ENCODE measurements at regions not wholly inside any gene's neighbourhood (a gene's known extent, or its start where the extent isn't known, plus 50 kb on each side); places are given as distances from the start of the nearest gene placed in this dataset.

DNA sequence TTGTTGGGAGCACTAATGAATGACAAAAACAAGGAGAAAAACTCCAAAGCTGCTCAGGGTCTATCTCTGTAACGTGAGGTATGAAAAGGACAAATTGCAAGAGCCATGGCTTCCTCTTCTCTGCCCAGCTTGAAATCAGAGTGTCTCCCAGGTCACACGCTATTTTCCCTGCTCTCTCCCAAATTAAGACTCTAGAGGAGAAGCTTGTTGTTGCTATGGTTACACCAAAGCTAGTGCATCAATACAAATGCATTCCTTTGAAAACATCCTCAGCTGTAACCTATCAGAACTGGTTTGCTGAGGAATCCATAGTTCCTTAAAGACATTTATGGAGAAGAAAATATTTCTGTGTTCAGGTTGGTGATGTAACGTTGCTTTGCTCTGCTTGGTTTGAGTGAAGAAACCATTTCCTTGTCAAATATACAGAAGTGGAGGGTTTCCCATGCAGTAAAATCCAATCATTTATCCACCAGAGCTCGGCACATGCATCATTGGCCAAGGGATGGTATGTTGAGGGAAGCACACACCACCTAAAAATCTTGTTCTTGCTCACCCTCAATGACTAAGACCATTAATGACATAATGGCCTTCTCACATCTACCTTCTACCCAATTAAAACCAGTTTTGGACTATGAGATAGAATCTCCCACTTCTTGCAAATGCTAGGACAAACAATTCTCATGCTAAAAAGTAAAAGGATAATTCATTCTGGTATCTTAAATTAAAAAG, 2135.6 kb upstream of the CELF4 start:
- no peak for DNase-seq (ENCODE audit: low read depth, low spot score)

DNA sequence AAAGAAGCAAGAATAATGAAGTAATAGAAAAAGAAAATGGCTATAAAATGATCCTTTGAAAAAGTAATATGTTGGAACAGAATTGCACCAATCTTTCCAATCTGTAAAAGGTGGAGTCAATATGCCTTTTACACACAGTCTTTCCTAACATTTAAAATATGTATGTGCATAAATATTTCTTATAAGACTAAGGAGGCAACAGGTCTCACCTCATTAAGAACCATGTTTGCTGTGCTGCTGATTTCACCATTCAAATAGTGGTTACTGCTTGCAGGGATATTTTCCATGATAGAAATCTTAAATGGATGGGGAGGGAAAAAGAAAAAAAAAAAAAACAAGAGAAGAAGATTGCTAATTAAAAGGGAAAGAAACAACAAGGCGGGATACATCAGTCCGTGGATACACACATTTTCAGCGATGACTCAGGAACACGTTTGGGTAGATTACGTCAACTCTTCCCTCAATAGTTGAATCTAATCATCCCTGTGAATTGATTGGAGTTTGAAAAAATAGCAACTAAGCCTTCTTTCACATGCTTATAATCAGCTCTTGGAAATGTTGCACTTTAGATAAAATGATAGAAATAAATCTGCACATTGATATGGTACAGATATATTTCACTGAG, 2133.9 kb upstream of the CELF4 start:
- DNase-seq (ENCODE audit: low read depth, low spot score), result no peak

DNA sequence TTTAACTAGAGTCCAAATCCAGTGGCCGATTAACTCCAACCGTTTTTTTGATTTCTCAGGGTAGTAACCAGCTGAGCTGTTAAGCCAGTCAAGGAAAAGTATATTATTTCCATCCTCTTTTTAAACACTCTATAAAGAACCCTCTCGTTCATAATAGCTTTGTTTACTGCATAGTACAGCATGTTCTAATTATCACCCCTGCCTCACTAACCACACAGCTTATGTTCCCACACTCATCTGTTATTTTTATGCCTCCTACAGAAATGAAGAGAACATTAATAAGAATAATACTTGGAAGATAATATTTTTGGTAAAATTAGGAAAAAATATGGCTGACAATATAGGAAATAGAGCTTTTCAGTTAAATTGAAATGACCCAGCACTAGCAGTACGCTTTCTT, 2132.8 kb upstream of the CELF4 start:
- no peak for DNase-seq (ENCODE audit: low read depth, low spot score)

DNA sequence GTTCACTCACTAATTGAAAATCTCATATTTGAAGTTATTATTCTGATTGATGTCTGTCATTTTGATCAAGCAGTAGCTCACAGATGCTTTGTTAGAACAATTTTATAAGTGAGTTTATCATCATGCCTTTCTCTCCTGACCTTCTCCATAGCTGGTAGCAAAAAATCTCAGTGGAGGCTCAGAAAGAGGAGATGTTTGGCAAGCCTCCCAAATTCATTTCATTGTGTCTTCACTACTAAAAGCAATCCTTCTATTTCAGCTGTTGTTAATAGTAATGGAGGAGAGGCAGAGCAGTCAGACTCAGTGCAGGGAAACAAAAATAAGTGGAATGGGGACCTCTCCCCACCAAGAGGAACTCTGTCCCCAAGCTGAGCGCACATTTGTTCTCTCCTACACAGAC, 2127.8 kb upstream of the CELF4 start:
- no peak for DNase-seq (ENCODE audit: low read depth, low spot score)

DNA sequence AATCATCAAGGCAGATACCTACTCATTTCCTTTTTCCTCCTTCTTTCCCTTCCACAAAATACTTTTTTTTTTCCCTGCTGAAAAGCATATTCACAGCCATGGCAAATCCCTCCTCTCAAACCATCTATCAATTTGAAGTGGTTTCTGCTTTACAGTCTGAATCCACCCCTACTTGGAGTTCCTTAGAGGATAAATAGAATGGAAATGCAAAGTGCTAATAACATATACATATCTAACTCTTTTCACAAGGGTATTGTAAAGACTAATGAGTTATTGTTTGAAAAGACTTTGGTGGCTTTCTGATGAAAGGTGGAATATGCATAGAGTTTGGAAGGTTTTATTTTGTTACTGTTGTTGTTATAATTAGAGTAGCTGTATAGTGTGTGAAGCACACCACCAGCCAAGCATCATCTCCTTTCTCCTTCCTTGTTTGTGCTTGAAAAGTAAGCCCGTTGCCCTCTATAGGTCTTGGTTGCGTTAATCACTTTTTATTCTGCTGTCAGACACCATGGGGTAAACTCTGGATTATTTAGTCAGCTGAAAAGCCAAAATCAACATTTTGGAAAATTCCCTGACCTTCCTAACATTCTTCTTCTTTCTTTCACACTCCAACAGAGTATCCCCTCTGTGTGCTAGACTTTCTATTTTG, 2126.9 kb upstream of the CELF4 start:
- DNase-seq (ENCODE audit: low read depth, low spot score), result no peak

DNA sequence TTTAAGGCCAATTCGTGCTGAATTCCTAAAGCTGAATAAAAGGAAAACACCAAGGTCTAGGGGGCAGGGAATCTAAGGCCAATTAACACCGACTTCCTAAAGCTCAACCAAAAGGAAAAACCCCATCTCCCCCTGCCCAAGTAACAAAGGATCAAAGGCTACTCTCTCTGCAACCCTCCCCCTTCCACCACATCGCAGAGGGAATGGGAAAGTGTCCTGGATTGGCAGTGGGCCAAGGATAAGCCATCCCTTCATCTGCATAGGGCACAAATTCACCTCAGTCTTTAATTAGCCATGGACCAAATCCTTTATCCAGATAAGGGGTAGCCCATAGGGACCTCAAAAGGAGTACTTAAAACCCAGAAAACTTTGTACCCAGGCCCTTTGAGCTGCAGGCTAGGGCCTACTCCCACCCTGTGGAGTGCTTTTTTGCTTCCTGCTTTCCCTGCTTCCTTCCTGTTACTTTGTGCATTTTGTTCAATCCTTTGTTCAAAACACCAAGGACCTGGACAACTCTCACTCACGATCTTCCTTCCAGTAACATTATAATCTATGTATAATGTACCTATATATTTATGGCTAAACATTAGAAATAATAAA, 2119.8 kb upstream of the CELF4 start:
- no peak for DNase-seq (ENCODE audit: low read depth, low spot score)

DNA sequence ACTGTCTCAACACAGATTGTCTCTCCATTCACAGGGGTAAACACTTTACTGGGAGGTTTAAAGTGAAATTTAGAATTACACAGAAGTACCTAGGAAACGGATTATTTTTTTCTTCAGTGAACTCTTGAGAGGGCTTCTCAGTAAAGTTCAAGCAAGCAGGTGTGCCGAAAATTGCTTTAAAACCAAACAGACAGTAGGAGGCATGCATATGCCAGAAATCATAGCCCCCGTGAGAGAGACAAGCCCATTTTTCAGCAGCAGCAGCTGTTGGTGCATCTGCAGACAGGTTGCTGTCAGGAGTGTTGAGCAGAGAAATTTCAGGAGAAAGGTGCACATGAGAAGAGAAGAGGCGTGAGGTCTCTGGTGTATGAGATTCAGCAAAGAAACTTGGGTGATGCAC, 2115.5 kb upstream of the CELF4 start:
- DNase-seq (ENCODE audit: low read depth, low spot score), result no peak

DNA sequence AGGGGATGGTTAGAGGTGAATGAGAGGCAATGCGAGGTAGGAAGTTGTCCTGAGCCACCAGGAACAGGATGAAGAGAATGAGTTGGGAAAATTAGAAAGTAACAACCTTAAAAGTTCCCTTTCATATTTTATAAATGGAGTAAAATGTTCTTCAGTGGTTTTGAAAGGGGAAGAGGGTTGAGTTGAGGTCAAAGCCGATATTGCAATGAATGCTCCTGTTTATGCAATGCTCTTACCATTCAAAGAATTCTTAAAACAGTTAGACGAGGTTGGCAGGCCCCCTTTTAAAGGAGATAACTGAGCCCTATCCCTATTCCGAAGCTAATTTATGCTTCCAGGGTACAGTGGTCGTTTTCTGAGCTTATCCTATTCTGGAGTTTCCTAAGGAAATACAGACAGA, 2110.3 kb upstream of the CELF4 start:
- DNase-seq (ENCODE audit: low read depth, low spot score), result no peak

DNA sequence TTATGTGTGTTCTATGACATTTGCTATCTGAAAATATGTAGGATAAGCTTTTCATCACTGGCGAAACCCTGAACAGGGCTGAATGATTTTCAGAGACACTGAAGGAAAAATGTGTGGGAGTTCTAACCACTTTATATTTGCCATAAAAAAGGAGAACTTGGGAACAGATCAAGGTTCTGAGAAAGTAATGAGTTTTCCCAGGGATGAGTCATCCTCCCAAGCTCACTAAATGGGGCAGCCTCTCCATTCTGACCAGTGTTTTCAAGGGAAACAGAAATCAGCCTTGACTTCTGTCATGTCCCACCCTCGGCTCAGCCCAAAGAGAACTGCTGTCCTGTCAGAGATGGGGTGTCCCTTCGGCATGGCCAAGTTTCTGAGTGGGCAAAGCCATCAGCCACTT, 2109.8 kb upstream of the CELF4 start:
- no peak for DNase-seq (ENCODE audit: low read depth, low spot score)

DNA sequence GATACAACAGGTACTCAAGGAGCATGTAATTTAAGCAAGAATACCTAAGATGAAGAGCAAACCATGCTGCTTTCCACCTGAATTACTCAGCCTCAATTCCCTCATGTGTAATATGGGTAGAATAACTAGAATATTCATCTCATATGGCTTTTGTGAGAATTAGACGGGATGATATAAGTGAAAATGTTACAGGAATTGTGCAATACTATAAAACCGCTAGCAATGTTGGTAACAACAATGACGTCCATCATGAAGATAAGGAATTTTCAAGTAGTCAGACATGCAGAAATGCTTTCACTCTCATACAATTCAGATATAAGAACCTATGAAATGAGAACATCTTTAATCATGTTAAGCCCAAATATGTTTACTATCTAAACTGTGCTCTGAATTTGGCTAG, 2106.6 kb upstream of the CELF4 start:
- no peak for DNase-seq (ENCODE audit: low read depth, low spot score)

DNA sequence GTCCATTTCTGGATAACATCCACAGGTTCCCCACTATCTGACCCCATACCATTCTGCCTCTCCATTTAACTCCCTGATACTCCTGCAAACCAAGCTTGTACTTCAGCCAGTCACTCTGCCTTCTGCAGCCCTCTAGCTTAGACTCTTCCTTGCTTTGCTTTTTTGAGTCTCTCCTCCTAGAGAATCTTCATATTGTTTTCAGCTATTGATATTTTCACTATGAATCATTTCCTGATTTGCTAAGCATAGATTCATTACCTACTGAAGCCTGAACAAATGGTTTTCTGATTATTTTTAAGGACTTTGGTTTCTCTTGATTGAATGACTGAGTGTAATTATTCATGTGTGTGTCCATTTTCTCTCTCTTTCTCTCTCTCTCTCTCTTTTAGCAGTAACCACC, 2102.3 kb upstream of the CELF4 start:
- no peak for DNase-seq (ENCODE audit: low read depth, low spot score)

DNA sequence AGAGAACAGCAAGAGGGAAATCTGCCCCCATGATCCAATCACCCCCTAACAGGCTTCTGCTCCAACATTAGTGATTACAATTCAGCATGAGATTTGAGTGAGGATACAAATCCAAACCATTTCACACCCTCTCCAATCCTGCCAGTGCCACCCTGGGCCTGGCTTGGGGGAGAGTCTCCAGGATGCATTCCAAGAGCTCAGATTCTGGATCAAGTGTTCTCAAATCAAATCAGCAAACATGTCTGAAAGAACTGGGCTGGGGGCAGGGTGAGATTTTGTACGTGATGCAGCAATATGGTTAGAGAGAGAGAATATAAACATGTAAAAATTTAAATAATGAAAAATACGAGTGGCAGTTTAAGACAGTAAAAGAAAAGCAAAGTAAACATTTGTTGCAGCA, 2100.9 kb upstream of the CELF4 start:
- DNase-seq (ENCODE audit: low read depth, low spot score), result no peak

DNA sequence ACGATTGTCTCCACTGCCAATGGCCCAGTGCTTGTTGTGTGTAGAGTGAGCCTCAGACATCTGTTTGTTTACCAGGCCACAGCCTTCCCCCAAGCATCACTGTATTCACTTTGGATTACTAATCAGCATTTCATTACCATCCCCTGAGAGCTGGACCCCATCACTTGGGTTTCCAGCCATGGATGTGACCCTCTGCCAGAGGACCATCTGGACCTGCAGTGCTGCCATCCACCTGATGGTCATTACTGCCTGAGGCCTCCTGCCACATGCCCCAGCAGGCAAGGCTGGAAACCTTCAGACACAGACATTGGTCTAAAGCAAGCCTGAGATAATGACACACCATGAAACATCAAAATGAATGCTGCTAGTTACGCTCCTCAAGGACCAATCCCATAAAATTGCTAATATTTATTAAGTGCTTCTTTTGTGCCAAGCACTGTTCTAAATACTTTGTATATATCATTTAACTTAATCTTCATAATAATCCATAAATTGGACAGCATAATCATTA, 2096.3 kb upstream of the CELF4 start:
- no peak for DNase-seq (ENCODE audit: low read depth, low spot score)

DNA sequence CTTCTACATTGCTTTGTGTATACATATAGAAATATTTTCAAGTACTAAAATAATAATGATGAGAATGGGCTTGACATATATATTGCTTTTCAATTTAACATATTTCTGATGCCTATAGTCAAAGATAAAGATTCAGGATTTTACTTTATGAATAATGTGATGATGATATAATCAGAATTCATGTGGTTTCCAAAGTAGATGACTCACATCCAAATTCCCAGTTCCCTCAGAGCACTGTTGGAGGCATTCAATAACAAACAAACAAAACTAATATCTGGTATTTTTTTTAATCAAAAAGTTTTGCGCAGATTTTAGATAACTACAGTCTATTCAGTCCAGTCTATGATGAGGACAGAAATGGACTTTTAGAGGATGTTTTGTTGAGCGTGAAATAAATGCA, 2094.5 kb upstream of the CELF4 start:
- peak; percentile 32 for DNase-seq (ENCODE audit: low read depth, low spot score)

DNA sequence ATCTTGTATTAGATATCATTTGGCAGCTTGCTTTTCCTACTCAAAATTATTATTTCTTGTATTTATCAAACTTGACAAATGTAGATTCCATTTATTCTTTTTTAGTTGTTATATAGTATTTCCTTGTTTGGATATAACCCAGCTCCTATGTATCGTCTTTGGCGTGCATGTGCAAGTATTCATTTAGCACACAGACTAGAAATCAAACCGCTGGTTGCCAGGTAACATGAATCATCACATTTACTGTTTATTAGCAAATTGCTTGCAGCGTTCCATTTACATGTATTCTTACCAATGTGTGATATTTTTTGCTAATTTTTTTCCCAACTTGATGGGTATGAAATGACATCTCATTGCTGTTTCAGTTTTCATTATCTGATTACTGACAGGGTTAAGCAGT, 2089.7 kb upstream of the CELF4 start:
- no peak for DNase-seq (ENCODE audit: low read depth, low spot score)

DNA sequence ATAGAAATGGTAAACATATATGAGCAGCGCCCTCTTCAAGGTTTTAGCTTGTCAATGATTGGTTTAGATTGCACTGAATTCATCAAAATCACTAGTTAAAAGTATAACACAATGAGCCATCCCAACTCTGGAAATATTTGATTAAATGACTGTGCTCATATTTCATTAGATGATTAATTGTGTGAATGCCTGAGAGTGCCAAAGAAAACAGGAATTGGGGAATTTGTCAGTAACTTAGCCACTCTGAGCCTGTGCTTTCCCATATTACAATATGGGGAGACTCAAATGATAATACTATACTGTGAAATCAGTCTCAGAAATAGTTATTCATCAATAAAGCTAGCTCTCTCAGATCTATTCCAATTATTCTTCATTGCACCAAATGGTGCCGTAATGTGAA, 2087.6 kb upstream of the CELF4 start:
- DNase-seq (ENCODE audit: low read depth, low spot score), result no peak

DNA sequence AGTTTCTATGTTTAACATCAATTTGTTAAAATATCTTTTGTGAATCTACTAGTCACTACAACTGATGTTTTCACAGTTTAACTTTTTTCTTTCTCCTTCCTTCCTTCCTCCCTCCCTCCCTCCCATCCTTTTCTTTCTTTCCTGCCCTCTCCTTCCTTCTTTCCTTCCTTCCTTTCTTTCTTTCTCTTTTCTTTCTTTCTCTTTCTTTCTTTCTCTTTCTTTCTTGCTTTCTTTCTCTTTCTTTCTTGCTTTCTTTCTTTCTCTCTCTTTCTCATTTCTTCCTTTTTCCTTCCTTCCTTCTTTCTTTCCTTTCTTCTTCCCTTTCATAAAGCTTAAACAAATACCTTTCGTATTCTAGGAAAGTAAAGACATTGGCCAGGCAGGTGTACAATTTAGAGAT, 2083.0 kb upstream of the CELF4 start:
- DNase-seq (ENCODE audit: low read depth, low spot score), result no peak

DNA sequence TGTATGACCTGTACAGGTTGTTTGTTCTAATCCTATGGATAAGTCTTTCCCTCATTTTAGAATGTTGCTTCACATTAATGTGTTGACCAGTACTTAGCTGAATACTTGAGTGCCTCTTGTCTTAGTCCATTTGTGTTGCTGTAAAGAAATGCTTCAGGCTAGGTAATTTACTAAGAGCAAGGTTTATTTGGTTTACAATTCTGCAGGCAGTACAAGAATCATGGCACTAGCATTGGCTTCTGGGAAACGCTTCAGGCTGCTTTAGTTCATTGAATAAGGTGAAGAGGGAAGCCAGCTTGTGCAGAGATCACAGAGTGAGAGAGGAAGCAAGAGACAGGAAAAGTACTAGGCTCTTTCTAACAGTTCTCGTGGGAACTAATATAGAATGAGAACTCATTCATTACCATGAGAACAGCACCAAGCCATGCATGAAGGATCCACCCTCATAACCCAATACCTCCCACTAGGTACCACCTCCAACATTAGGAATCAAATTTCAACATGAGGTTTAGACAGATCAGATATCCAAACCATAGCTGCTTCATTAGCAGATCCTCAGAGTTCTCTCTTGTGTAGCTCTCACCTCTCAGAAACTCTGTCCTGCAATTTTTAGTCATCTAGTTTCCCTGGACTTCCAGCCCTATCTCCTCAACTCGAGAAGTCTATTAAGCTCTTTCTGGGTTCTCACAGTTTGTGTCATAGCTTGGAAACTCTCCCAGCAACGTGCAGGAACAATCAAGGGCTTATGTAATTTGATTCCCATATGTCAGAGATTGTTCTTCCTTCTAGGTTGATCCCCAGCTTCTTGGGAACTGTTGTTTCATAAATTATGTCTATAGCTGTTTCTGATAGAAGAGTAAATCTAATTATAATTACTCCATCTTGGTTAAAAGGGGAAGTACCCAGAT, 2082.3 kb upstream of the CELF4 start:
- DNase-seq (ENCODE audit: low read depth, low spot score), result peak; percentile 62

DNA sequence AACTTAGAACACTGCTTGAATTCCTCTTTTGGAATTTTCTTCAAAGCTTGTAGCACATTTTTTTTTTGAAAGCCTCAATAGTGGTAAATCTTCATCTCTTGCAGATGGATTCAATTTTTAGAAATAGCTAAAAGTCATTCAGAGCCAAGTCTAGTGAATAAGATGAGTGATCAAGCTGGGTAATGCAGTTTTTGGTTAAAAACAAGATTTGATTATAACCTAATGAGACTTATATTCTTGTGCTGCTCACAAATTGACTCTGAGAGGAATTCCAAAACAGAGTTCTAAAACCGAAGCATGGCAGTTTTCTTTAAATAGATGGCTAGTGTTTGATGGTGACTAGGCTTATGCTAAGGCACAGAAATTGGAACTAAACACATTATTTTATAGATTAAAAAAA, 2072.6 kb upstream of the CELF4 start:
- no peak for DNase-seq (ENCODE audit: low read depth, low spot score)

DNA sequence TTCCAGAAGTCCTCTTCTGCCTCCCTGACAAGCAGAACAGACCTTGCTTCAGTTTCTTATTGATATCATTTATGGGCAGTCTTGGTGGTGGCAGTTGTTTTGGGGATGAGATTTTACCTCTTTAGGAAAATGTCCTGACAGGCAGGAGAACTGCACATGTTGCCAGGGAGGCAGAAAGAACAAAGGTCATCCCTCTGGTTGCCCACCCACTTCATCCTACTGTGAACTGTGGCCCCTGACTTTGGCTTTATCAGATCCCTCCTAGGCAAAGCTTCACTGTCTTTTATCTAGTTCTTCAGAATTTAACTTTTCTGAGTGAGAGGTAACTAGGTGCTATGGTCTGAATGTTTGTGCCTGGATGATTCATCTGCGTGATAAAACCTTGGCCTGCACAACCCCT, 2071.3 kb upstream of the CELF4 start:
- no peak for DNase-seq (ENCODE audit: low read depth, low spot score)

DNA sequence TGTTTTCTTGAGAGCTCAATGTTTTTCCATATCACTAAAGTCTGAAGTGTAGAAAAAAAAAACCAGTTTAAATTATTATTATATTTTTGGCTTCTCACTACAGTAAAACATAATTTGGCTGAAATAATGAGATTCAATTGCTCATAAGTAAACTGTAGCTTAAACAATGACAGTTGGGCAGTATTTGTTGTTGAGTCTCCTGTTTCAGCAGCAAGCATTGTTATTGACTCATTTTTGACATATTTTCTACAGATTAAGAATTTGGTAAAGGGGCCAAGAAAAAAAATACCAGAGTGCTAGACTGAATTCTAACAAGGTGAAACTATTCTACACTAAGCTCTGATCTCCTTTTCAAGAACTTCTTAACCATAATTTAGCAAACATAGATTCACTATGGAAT, 2070.4 kb upstream of the CELF4 start:
- no peak for DNase-seq (ENCODE audit: low read depth, low spot score)

DNA sequence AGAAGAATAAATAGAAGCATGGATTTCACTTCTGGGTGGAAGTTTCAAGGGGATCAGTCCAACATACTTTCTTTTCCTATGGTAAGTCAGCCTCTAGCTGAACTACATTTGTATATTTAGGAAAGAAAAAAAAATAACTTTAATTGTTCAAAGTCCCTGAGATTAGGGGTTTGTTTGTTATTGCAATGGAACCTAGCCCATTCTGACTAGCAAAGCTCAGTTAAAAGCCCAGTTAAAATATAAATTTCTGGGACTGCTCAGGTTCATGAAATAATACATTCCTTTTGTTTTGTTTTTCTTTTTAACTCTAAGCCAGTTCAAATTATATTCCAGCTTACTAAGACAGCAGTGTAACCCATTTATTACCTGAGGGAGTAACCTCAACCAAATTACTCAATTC, 2069.6 kb upstream of the CELF4 start:
- no peak for DNase-seq (ENCODE audit: low read depth, low spot score)

Measured in smooth muscle cell of the brain vasculature (primary cell).